ENCODE measurements at regions not wholly inside any gene's neighbourhood (a gene's known extent, or its start where the extent isn't known, plus 50 kb on each side); places are given as distances from the start of the nearest gene placed in this dataset.

GRCh38 chr12:98449584-98449983, 65.8 kb upstream of the TMPO start:
- TF ChIP-seq JUNB (CRISPR knock-in tag; conservative IDR thresholded peaks at IDR 0.05): no peak
- TF ChIP-seq ZBTB7A (IDR thresholded peaks at IDR 0.05; ENCODE audit: borderline replicate concordance, control insufficient read depth, low read depth, low read length): no peak
- TF ChIP-seq MAFK (IDR thresholded peaks at IDR 0.05; ENCODE audit: low read length): no peak
- TF ChIP-seq CHD1 (IDR thresholded peaks at IDR 0.05; ENCODE audit: low read length): no peak
- no peak for TF ChIP-seq E2F6 (IDR thresholded peaks at IDR 0.05; ENCODE audit: borderline replicate concordance in 1 of 2, extremely low read depth in 1 of 2, insufficient read depth in 1 of 2, insufficient read length in 1 of 2, low read depth in 1 of 2, low read length in 1 of 2, poor library complexity in 1 of 2, severe bottlenecking in 1 of 2)
- TF ChIP-seq ZNF140 (CRISPR knock-in tag; IDR thresholded peaks at IDR 0.05): no peak
- no peak for TF ChIP-seq EP400 (IDR thresholded peaks at IDR 0.05)
- TF ChIP-seq ATF1 (CRISPR knock-in tag; IDR thresholded peaks at IDR 0.05): no peak
- no peak for TF ChIP-seq ATF1 (tag; IDR thresholded peaks at IDR 0.05)
- no peak for TF ChIP-seq FOXM1 (IDR thresholded peaks at IDR 0.05; ENCODE audit: low read depth)
- TF ChIP-seq FOXM1 (CRISPR knock-in tag; IDR thresholded peaks at IDR 0.05; ENCODE audit: low read depth): no peak
- TF ChIP-seq ZBTB8A (IDR thresholded peaks at IDR 0.05; ENCODE audit: partially characterized antibody): no peak
- TF ChIP-seq EZH2 (IDR thresholded peaks at IDR 0.05; ENCODE audit: borderline replicate concordance, low read depth, low read length): no peak
- no peak for TF ChIP-seq NFRKB (IDR thresholded peaks at IDR 0.05; ENCODE audit: low read depth)

Measured in K562 (cell line).